Hepatic stellate cell (primary cell): ENCODE measurements at regions not wholly inside any gene's neighbourhood (a gene's known extent, or its start where the extent isn't known, plus 50 kb on each side); places are given as distances from the start of the nearest gene placed in this dataset.
"Not testable (repeated sequence)": the region's sequence is repeated elsewhere in the genome, so short reads cannot be mapped to it uniquely, and the experiment has no call there.

Experiments used
- DNase-seq: peaks from one replicate; pipeline ENCODE4 v3.0.0; 2011; ENCODE audit warnings: low spot score

DNA sequence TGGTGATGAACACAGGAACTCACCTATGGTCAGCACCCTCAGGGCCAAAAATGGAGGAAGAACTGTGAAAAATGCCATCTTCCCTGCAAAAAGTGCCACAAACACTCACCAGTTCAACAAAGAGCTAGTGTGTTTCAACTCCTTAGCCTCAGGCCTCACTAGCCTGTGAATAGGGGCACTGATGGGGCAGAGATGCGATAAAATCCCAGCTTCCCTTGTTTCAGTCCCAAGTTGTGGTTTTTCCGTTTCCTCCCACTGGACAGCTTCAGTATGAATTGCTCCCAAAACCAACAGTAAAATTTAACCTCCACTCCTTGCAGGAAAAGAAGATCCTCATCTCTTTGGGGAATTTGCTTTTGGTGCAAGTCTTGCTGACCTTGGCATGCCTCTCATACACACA, 117.4 kb upstream of the ADAMTS9 start:
- DNase-seq, result no peak

DNA sequence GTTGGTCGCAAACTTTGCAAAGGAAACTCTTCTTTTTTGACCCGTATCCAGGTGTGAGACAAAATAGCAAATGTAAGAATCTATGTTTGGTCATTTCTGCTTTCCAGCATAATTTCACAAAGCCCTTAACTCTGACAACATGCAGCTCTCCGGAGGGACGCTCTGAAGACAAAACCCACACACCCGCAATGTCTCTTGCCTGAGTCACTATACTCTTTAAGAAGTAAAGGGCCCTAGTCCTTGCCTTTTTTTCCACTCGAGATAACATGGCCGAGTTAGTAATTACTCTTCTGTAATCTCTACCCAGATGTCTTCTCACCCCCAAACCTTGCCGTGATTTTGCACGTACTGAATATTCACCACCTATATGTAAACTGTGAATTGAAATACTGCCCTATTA, 115.7 kb upstream of the ADAMTS9 start:
- DNase-seq, result no peak

DNA sequence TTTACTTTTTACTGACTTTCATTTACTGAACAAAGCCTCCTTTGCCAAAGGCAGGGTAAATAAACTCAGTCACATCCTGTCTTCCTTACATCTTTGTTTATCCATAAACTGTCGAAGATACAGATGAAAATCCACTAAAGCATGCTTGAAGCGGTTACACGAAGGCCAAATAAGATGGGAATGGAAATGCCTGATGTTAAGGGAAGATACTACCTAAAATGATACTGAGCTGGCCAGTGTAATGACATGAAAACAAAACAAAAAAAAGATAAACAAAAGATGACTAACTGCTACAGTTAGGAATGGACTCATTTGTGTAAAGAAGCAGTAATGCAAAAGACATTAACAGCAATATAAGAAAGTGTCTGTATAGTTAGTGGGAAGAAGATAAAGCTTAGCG, 114.7 kb upstream of the ADAMTS9 start:
- no peak for DNase-seq

DNA sequence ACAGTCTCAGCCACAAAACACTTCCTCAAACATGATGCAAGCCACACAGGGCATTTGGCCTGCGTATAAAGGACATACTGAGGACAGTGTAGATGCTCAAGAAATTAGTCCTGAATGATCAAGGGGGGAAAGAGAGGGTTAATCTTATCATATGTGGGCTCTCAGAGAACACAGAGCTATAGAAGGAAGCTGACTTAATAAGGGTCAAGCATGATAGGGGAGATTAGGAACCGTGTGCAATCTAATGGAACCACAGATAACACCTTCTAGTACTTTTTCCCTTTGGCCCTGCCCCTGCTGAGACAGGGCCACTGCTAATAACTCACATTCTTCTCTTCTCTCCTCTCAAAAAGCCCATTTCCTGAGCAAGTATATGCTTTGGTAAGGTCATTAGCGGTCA, 114.1 kb upstream of the ADAMTS9 start:
- no peak for DNase-seq

DNA sequence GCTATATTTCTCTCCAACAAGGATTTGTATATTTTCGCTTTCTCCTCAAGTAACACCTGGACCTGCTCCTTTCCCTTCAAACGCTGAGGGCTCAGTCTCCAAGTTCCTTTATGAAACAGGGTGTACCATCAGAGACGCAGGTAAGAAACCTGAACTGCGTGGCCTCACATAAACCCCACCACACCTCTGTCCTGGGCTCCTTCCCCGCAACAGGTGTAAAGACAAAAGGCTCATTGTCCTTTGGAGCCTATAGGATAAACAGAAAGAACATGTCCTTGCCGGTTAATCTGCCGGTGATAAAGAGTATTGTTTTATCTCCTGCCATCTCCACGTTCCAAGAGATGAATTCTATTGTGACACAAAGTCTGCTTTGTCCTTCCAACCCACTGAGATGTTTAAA, 111.8 kb upstream of the ADAMTS9 start:
- DNase-seq, result no peak

DNA sequence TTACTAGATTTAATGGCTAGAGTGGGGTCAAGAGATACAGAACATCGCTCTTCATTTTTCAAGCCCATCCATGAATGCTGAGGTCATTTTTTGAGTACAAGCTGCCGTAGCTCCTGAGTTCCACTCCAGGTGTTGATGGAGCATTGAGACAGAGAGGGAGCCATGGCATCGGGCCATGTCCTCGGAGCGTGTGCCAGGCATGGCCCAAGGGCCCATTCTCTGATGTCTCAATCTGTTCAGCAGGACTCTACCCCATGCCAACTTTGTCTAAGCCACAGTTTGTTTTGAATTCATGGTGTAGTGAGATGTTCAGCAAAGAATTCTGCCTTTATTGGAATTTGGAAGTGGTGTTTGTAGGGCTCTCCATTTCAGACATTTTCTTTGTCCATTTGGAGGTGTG, 110.5 kb upstream of the ADAMTS9 start:
- DNase-seq, result no peak

DNA sequence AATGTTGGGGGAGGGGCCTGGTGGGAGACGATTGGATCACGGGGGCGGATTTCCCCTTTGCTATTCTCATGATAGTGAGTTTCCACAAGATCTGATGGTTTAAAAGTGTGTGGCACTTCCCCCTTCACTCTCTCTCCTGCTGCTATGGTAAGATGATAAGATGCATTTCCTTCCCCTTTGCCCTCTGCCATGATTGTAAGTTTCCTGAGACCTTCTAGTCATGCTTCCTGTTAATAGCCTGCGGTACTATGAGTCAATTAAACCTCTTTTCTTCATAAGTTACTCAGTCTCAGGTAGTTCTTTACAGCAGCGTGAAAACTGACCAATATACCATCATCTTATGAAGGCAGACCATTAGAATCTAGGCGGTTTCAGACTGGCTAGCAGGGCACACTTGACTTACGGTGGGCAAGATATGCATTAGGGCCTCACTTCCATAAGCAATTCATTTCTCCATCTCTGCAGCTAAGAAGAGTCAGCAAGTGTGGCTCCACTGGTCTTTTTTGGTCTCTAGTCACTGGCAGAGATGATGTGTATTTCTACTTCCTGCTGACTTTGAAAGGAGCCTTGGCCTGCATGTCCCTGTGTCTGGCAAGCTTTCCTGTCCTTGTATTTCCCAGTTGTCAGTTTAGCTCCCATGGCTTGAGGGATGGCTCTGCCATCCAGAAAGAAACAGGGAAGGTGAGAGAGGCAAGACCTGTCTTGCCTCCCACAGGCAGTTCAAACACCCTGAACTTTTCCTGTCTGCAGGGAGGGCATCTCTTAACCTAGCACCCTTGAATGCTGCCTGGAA, 109.0 kb upstream of the ADAMTS9 start:
- no peak for DNase-seq

DNA sequence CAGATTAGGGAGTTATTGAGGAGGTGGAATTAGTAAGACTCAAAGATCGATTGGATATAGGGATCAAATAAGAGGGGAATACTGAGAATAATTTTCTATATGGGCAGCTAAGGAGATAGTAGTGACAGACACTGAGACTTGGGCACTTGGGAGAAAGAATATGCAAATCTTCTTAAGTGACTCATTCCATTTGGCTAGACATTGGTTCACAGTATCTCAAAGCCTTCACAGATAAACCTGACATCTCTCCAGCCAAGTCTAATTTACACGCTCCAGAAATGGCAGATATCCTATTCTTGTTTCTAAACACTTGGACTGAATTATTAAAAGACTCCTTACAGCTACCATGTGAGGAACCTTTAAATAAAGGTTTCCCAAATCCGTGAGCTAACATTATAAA, 104.6 kb upstream of the ADAMTS9 start:
- DNase-seq, result no peak

DNA sequence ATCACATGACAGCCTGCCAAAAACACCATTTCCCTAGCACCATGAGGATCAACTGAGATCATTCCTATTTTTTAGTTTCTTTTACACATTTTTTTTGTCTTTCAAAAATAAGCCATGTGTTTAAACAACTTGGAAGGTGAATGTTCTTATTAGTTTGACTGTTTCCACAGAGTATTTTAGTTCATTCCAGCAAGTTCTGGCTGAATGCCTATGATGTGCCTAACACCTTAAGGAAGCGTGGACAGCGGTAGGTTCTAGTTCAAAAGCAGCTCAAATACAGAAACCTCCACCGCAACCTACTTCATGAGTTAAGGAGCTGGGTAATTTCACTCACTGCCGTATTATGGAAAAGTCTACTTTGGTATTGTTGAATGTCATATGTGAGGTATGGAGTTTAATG, 101.3 kb upstream of the ADAMTS9 start:
- DNase-seq, result no peak

DNA sequence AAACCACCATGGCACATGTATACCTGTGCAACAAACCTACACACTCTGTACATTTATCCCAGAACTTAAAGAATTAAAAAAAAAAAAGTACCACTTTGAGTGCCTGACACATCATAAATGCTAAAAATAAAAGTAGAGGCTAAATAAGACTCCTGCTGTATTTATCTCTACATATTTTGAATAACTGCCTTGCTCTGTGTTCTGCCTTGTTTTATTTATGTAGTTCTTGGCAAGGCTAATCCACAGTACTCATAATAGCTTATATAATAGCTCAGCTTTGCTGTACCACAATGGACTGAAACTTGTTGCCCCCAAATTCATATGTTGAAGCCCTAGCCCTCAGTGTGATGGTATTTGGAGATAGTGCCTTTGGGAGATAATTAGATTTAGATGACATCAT, 95.4 kb upstream of the ADAMTS9 start:
- DNase-seq, result no peak

DNA sequence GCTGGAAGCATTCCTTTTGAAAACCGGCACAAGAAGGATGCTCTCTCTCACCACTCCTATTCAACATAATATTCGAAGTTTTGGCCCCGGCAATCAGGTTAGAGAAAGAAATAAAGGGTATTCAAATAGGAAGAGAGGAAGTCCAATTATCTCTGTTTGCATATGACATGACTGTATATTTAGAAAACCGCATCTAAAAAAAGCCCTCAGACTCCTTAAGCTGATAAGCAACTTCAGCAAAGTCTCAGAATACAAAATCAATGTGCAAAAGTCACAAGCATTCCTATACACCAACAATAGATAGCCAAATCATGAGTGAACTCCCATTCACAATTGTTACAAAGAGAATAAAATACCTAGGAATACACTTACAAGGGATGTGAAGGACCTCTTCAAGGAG, 93.1 kb upstream of the ADAMTS9 start:
- DNase-seq, result not testable (repeated sequence)

DNA sequence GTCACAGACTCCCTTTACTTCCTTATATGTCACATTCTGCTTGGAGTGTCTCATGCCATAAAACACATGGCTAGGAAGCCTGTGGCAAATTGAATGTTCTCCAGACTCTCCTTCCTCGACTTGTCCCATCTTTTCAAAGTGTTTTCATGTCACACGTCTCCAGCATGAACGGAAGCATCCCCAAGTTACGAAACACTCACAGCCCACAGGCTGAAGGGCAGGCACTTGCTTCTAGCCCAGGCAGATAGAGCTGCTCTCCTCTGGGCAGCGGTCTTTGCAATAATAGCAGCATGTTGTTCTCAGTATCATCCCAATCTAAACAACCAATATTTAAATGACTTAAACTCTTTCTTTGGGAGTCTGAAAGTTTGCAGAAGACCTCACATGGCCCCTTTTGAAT, 85.3 kb upstream of the ADAMTS9 start:
- no peak for DNase-seq

DNA sequence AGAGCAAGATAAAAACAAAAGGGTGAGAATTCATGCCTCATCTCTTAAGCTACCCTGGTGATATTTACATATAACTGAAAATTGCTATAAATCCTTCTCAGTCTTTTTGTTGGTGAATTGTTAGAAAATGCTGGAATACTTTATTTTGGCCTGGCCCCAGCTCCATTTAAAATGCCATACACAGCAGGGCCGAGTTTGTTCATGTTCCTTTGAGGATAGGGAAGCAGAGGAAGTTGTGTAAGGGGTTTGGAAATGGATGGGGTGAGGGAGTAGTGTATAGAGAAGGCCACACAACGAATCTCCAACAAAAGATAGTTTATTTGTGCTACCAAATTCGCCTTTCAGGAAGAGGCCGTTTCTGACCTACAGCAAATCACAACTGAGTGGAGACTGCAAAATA, 78.6 kb upstream of the ADAMTS9 start:
- DNase-seq, result no peak

DNA sequence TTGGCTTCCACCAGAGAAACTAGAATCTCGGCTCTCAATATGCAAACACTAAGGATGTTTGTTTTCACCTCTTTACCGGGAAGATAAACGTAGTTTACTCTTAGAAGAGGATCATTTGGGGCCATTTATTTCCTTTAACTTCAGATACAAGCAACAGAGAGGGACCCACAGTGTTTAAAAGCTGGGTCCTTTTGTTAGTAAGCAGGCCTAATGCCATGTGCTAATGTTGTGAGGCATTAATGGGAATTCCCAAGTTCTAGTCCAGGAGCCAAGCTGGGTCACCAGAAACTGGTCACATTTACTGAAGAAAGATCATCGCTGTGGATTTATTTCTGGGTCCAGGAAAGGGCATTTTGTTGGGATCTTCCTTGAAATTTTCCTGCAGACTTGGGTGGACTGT, 78.1 kb upstream of the ADAMTS9 start:
- DNase-seq, result no peak

DNA sequence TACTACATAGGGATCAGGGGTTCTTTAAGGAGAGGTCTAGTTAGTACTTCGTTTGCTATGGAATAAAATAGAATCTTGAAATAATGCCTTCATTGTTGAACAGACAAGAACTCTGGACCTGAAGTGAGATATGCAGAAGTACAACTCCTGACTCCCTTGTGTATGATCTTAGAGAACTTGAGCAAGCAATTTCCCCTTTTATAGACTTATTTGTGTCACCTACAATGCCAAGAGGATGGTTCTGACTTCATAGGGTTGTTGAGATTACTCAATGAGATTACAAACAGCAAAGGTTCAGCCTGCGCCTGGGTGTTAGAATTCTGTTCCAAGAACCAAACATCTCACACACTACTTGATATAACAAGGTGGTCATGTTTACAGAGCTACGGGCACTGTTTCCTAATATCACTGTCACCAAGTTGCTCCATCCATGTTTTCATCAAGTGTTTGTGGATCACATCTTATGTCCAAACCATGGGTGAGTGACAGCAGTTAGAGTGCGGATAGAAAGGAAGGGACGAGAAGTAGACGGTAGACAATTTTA, 76.7 kb upstream of the ADAMTS9 start:
- no peak for DNase-seq

DNA sequence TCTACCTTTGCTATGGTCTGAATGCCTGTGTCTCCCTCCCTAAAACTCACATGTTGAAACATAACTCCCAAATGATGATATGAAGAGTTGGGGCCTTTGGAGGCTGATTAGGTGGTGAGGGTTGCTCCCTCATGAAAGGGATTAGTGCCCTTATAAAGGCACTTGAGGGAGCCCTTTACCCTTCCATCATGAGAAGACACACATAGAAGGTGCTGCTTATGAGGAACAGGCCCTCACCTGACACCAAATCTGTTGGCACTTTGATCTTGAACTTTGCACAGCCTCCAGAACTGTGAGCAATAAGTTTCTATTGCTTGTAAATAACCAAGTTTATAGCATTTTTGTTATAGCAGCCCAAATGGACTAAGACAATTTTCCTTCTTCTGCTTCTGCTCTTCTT, 76.2 kb upstream of the ADAMTS9 start:
- DNase-seq, result no peak

DNA sequence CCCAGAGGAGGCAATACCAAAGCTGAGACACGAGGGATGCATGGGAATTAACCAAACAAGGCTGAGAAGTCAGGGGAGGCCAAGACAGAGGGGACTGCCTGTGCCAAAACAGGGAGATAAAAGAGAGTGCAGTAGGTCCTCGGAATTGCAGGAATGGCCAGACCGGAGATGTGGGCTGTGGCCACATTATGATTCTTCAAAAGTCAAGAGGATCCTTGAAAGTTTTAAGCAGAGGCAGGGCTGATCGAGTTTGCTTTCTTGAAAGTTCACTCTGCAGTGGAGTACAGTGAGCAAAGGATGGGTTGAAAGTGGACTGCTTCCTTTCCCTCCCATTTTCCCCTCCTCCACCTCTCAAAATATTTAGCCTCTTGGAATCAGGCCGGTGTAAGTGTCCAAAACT, 73.9 kb upstream of the ADAMTS9 start:
- no peak for DNase-seq

DNA sequence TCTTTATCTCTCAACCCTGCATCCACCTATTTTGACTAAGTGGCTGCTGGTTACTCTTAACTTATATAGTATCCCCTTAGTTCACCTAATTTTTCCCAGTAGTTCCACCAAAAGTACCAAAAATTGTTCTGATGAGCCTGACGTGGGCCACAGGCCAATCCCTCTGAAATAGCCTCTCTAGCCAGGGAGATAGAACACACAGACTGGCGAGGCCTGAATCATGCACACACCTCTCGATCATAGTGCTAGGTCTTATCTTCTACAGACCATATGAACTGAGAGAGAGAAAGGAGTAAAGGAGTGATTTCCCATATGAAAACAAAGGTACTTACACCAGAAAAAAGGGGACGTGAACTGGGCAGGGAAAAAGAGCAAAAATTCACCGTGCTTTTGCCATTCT, 72.5 kb upstream of the ADAMTS9 start:
- no peak for DNase-seq

DNA sequence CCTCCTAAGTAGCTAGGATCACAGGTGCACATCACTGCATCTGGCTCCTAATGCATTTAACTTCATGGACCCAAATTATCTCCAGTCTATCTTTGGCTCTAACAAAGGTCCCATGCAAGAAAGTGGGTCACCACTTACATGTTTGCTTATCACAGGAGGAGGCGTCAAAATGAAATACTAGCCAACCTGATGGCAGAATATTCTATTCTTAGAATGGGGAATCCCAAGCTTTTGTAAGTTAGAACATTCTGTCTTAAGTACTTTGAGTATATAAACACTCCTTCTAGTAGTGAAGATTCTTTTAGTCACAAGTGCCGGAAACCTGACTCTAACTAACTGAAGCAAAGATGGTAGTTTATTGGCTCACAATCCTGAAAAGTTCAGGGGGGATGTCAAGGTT, 72.0 kb upstream of the ADAMTS9 start:
- DNase-seq, result no peak

DNA sequence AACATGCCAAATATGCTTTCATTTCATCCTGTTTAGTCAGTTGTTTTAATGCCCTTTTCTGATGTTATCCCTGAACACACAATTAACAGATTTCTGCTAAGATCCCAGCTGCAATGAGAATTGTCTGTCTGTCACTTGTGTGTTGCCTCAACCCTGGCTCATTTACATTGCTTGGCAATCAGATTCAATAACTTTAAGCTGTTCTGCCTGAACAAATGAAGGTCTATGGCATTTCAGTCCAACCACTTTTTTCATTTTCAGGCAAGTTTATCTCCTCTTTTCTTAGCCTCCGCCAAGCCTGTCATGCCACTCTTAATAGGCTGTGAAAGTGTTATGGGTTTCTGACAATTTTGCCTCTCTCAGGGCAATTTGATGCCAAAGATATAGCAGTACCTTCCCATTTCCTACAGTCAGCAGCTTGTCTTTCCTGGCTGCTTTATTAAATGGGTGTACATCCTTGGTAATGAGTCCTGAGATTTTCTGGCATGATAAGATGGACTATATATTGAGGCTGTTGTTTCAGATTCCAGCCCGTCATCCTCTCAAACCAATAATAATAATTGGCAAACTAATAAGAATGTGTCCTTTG, 68.7 kb upstream of the ADAMTS9 start:
- DNase-seq, result no peak

DNA sequence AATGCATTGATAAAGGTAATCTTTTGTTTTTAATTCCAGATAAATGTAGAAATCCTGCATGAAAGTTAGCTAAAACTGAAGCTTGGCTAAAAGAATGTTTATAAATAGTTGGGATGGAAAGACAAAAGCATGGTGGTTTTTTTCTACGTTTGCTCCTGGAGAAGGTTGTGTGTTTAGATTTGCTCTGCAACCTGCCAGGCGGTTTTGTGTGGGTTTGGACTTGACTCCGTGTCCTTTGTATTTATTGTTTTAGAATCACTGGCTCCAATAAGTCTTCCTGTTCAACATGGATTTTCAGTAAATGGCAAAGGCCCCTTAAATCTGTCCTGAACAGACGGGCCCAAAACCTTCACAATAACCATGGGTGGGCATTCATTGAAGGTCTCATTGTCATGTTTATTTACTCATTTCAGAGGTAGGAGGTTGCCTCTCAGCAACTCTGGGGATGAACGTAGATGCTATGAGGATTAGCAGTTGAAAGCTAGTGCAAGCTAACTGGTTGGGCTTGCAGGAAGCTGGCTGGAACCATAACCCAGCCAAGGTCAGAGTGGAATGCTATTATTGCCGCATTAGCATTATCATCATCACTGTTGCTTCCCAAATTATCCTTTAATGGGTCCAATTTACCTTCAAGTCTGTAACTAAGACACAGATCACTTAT, 60.6 kb upstream of the ADAMTS9 start:
- no peak for DNase-seq

DNA sequence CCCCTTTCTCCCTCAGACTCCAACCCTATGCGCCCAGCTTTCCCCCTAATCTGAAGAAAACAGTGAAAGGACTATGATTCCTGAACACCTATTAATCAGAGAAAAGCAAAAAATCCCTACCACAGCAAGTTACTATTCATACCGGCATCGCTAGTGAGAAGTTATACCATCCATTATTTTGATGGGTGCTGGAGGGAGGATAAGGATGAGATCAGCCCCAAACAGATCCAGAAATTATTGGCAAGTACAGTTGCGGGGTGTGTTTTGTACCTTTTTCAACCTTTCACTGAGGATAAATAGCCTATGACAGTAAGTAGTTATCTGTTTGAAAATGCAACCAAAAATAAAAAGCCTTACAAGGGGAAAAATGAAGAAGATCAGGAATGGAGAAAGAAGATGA, 59.9 kb upstream of the ADAMTS9 start:
- DNase-seq, result no peak

DNA sequence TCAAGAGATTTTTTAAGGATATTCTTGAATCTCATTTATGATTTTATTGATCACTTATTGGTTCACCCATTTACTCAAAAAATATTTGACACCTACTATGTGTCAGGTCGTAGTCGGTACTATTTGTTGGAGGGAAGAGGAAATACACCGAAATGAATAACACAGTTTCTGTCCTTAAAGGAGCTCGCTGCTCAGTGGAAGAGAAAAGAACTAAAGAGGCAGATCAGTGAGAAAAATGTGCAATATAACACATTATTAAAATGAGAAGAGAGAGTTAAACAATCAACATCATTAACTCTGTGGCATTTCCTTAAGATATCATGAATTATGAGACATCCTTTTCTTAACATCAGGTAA, 56.1 kb upstream of the ADAMTS9 start:
- no peak for DNase-seq
